ENCODE measurements at regions not wholly inside any gene's neighbourhood (a gene's known extent, or its start where the extent isn't known, plus 50 kb on each side); places are given as distances from the start of the nearest gene placed in this dataset.

GRCh38 chr9:95629585-95629984 is 112.8 kb upstream of the PTCH1 start:
- TF ChIP-seq SRF (IDR thresholded peaks at IDR 0.05; ENCODE audit: low read depth in 2 of 2, low read length in 2 of 2) (no peak), CREB1 (IDR thresholded peaks at IDR 0.05; ENCODE audit: low read depth) (no peak), MLLT1 (IDR thresholded peaks at IDR 0.05) (no peak), PBX3 (IDR thresholded peaks at IDR 0.05; ENCODE audit: insufficient replicate concordance, low read depth, low read length) (no peak), RBBP5 (conservative IDR thresholded peaks at IDR 0.05) (no peak), USF1 (IDR thresholded peaks at IDR 0.05; ENCODE audit: borderline replicate concordance, extremely low read length, insufficient read depth, low read depth, low read length) (no peak), NKRF (conservative IDR thresholded peaks at IDR 0.05) (no peak)
- no peak overlapping the region for H3K4me3 ChIP-seq
- SMC1A ChIA-PET (ENCODE audit: uncharacterized antibody, unreplicated experiment): no interaction called here
- RAD21 ChIA-PET (ENCODE audit: unreplicated experiment): no interaction called here
- no peak overlapping the region for H2AFZ ChIP-seq (ENCODE audit: control insufficient read depth, low read depth, low read length)
- H4K20me1 ChIP-seq (ENCODE audit: control insufficient read depth, insufficient read depth): no peaks in the 10 kb centered on the region
- POLR2A ChIA-PET: no interaction called here
- BruUV-seq (replicated peaks): no TSS peak
- 67% methylated on average over 6 of the region's 6 CpGs for WGBS (ENCODE audit: insufficient coverage, insufficient replicate concordance, low lambda C conversion rate, missing lambda C conversion rate)
- no peaks in the 10 kb centered on the region for H3K36me3 ChIP-seq (ENCODE audit: control insufficient read depth in 2 of 2, insufficient read depth in 2 of 2, low read length in 1 of 2)
- ATAC-seq (no peak), DNase-seq (ENCODE audit: low read depth, low spot score) (no peak), FAIRE-seq (no peak)
- H3K27me3 ChIP-seq (replicated peaks in 1 of 2; ENCODE audit: control insufficient read depth in 2 of 2, insufficient read depth in 2 of 2, low read length in 1 of 2): peaks cover 0 to 1% of the 10 kb centered on the region in 2 experiments; a peak in 2 of 4 replicates
- no peak overlapping the region for H3K27ac ChIP-seq (ENCODE audit: control insufficient read depth, insufficient read depth)
- no peak overlapping the region for H3K4me2 ChIP-seq (ENCODE audit: control insufficient read depth, insufficient read depth)
- H3K4me1 ChIP-seq (ENCODE audit: control insufficient read depth, insufficient read depth, low read length): no peaks in the 10 kb centered on the region
- no peaks in the 10 kb centered on the region; the same call in 1 of the 3 replicates for H3K9me3 ChIP-seq (replicated peaks; ENCODE audit: control insufficient read depth, insufficient read depth, low read length)
- in situ Hi-C loops (cut with MboI) (no loop called here), intact Hi-C loops (cut with micrococcal nuclease; ENCODE audit: unreplicated experiment) (no loop called here)
- no peaks in the 10 kb centered on the region for H3K79me2 ChIP-seq (ENCODE audit: control insufficient read depth, insufficient read depth, low read length)
- CTCF ChIA-PET: no interaction called here
- no peak overlapping the region for H3K9ac ChIP-seq (ENCODE audit: control insufficient read depth, insufficient read depth, low read length)
